ENCODE measurements at regions not wholly inside any gene's neighbourhood (a gene's known extent, or its start where the extent isn't known, plus 50 kb on each side); places are given as distances from the start of the nearest gene placed in this dataset.

GRCh38 chr1:70504176-70504820 is 93.2 kb downstream of the CTH start:
- TF ChIP-seq CTCF (IDR thresholded peaks at IDR 0.05) (no peak), POLR2A (IDR thresholded peaks at IDR 0.05) (no peak)

Measured in thyroid gland (tissue), 4 donors.